ENCODE measurements at regions not wholly inside any gene's neighbourhood (a gene's known extent, or its start where the extent isn't known, plus 50 kb on each side); places are given as distances from the start of the nearest gene placed in this dataset.
A peak's percentile ranks its signal among the peaks of the same experiment; 100 is the strongest.
"Not testable (repeated sequence)": the region's sequence is repeated elsewhere in the genome, so short reads cannot be mapped to it uniquely, and the experiment has no call there.

DNA sequence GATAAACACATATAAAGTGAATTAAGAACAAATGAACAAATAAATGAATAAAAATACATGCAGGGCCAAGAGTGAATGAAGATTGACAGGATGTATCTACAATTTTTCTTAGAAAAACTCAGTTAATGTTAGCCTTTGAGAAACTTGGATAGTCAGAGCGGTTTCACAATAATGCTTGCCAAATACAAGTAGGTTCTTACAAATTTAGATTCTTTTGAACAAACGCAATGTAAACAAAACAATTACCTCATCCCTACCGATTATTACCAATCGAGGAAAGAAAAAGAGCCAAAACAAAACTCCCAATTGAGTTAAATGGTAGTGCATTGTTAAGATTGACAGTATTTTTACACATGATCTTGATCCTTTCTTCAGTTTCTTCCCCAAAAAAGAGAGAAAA lies 176.9 kb upstream of the DEPDC1 start:
- no peak for DNase-seq (ENCODE audit: low spot score)

DNA sequence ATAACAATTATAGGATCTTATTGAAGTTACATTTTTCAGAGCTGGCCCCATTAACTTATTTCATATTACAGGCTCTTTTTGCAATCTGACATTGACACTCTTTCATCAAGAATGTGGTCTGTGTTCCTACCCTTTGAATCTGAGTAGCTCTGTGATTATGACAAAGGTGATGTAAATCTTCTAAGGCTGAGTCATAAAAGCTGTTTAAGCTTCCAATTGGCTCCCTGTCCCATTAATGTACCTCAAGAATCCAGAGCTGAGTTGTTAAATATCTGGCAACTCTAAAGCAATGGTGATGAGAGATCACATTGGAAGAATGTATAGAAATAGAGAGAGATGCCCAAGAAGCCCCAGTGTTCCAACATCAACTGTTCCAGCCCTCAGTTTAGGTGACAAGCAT lies 178.5 kb upstream of the DEPDC1 start:
- no peak for DNase-seq (ENCODE audit: low spot score)

GRCh38 chr1:68677684-68678351 lies 180.9 kb upstream of the DEPDC1 start:
- no peak for DNase-seq (ENCODE audit: low spot score)

DNA sequence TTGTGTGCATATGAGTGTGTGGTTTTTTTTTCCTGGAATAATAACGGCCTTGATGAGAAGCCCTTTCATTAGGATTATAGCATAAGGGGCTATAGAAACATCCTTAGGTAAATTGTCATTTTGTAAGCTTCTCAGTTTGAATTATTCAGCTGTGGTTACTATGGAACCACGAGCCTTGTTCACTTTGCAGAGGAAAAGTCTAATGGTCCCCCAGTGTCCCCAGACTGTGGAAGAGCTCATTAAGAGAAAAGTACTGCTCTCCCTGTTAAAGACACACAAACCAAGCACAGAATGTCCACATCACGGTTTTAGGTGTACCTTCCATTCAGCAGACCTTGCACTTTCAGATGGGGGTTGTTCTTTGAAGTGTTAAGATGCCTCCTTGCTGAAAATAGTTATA lies 199.3 kb upstream of the DEPDC1 start:
- DNase-seq (ENCODE audit: low spot score) = no peak

GRCh38 chr1:68703921-68704354 lies 207.1 kb upstream of the DEPDC1 start:
- DNase-seq (ENCODE audit: low spot score) = no peak

- DNase-seq (ENCODE audit: low spot score) = no peak
These were observed 208.0 kb upstream of the DEPDC1 start for GRCh38 chr1:68704800-68705443.

- DNase-seq (ENCODE audit: low spot score) = no peak
These were observed 208.6 kb upstream of the DEPDC1 start for GRCh38 chr1:68705466-68705865.

DNA sequence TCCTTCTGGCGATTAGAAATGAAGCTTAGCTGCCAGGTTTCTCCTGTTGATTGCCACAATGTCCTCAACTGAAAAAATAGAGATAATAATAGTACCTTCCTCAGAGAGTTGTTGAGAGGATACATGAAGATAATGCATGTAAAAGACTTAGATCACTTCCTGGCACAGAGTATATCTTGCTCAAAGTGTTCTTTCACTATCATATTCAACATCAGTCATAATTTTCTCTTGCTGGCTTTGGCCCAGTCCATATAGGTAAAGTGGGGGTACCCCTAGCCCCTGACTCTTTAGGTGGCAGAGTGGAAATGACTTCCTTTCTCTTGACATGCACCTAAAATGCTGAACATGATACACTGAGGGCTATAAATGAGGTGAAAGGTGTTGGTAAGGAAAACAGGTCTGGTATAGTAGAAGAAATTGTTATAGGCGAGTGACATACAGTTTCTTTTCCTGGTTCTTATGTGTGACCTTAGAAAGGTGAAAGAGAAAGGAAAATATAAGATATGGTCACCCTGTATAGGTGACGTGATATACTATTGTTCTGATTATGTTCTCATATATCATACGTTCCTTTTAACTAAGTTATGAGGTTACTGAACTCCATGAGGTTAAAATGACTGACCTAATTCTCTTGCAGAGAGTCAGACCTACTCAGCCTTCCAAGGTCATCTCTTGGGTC lies 209.9 kb upstream of the DEPDC1 start:
- DNase-seq (ENCODE audit: low spot score) = no peak

DNA sequence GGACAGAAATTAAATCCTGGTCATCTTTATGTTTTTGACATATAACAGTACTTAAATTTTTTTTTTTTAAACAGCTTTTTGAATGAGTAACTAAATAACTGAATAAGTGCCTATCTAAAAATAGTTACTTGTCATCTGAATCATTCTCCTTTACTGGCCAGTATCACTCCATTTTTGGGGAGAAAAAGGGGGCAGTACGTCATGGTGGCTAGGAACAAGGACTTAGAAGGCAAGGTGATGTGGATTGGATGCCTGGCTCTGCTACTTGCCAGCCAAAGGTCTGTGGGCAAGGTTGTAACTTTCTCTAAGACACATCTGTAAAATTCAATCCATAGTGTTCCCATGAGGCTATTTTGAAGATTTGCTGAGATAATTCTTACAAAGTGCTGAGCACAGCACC lies 220.4 kb upstream of the DEPDC1 start:
- DNase-seq (ENCODE audit: low spot score) = no peak

DNA sequence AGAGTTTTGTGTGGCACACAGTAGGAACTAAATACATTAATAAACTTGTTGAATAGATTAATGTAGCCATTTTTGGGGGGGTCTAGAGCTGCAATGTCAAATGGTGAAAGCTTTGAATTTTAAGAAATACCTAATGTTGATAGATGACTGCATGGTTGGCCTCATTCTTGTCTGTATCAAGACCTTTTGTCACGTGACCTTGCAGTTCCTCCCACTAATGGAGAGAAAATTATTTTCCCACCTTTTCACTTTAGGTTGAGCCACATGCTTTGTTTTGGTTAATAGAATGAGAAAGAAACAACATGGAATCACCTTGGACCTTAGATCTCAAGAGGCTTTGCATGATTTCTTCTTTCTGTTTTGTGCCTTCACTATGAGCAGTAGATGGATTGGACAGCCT lies 223.6 kb upstream of the DEPDC1 start:
- no peak for DNase-seq (ENCODE audit: low spot score)

- DNase-seq (ENCODE audit: low spot score) = no peak
These were observed 226.9 kb upstream of the DEPDC1 start for GRCh38 chr1:68723791-68724190.

- DNase-seq (ENCODE audit: low spot score) = peak; percentile 5
These were observed 228.3 kb upstream of the DEPDC1 start for GRCh38 chr1:68725001-68725752.

- not testable (repeated sequence) for DNase-seq (ENCODE audit: low spot score)
These were observed 242.6 kb upstream of the DEPDC1 start for GRCh38 chr1:68739486-68739885.

GRCh38 chr1:68745011-68745410 lies 248.1 kb upstream of the DEPDC1 start:
- peak; percentile 3 for DNase-seq (ENCODE audit: low spot score)

- DNase-seq (ENCODE audit: low spot score) = no peak
These were observed 248.6 kb upstream of the DEPDC1 start for GRCh38 chr1:68745451-68745850.

DNA sequence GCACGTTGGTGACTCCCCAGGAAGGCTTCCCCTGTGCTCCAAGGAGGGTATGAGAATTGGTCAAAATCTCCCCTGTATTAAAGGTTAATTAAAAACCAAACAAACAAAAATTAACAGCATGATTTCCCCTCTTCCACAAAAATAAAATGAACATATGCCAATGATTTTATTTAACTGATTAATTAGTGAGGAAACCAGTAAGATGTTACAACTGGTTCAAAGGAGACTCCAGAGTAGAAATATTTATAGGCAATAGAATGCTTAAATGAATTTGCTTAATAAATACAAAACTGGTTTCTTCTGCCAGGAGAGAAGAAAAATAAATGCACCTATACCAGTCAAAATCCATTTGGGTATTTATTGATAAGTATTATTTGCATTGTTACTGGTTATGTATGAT lies 249.5 kb upstream of the DEPDC1 start:
- DNase-seq (ENCODE audit: low spot score) = no peak

DNA sequence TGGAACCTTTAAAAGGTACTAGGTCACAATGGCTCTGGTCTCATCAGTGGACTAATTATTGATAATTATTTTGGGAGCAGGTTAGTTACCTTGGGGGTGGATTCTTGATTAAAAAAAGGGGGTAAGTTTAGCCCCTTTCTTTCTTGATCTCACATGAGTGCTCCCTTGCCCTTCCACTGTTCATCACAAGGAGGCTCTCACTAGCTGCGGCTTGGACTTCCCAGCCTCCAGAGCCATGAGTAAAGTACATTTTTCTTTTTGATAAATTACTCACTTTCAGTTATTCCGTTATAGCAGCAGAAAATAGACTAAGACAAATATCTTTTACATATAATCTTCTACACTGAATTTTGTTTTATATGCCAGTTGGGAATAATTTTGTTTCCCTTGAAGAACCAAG lies 254.8 kb upstream of the DEPDC1 start:
- DNase-seq (ENCODE audit: low spot score) = no peak

DNA sequence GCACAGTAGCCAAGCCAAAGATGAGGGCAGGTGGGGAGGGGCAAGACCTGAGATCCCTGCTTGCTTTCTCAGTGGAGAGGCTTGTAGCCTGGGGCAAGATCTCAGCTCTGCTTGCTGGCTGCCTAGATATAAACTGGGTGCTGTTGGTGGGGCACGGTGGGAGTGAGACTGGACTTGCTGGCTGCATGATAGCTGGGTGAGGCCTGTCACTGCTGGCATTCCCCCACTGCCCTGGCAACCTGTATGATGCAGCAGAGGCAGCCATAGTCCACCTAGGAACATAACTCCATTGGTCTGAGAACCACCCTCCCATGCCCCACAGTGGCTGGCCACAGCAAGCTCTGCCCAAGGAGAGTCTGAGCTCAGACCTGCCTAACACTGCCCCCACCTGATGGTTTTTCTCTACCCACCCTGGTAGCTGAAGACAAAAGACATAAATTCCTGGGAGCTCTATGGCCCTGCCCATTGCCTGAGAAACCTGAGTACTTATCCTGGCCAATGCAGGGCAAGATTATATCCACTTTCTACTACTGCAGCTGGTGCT lies 261.9 kb upstream of the DEPDC1 start:
- no peak for DNase-seq (ENCODE audit: low spot score)

DNA sequence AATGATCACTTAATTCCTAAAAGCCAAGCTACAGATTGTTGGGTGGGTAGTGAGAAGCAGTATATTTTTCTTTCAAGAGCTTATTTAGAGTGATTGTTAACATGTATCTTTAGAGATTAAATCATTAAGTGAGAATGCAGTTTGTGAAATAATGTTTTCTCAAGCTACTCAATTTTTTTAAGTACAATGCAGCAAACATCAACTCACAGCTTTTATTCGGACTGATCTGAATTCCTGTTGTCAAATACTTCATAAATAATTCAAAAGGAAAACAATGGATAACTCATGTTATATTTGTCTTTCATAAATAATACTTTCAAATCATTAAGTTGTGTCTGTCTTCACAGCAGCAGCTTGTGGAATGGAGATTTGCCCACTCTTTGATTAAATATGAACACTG lies 271.1 kb upstream of the DEPDC1 start:
- no peak for DNase-seq (ENCODE audit: low spot score)

DNA sequence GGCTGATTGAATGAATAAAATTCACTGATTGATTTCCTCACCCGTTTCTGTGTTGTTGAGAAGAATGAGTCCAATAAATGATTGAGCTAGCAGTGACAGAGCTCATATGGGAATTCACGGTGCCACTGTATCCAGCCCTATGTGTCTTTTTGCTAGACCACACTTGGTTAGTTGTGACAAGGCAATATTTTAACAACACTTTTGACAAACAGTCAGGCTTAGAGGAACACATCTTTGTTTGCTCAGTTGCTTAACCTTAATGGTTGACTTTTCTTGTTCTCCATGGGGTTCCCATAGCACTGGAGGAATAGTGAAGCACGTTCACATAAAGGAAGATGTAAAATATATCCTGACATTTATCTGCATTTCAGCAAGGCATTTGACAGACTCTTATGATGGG lies 273.9 kb upstream of the DEPDC1 start:
- no peak for DNase-seq (ENCODE audit: low spot score)

DNA sequence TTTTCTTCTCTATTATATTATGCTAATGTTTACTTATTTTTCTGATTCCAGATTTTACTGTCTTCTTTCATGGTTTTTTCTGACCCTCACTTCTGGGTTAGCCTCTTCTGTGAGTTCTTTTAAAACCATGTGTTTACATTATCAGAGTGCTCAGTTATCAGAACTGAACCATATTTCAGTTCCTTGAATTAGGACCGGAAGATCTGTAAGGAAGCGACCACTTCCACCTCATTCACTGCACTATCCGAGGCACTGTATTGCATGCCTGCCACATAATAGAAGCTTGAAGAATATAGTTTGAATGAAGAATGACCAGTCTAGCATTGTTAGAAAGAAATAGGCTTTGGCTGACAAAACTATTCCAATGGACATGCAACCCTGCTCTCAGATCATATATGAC lies 281.0 kb upstream of the DEPDC1 start:
- DNase-seq (ENCODE audit: low spot score) = no peak

- not testable (repeated sequence) for DNase-seq (ENCODE audit: low spot score)
These were observed 283.0 kb upstream of the DEPDC1 start for GRCh38 chr1:68779841-68780240.
